ENCODE measurements at regions not wholly inside any gene's neighbourhood (a gene's known extent, or its start where the extent isn't known, plus 50 kb on each side); places are given as distances from the start of the nearest gene placed in this dataset.

GRCh38 chr2:82124629-82125028 is 1820.1 kb upstream of the LRRTM1 start:
- Histone ChIP-seq H3K4me2 (ENCODE audit: low read length) (no peak overlapping the region), H4K20me1 (ENCODE audit: insufficient read depth, low read length) (no peaks in the 10 kb centered on the region), H3K9me2 (ENCODE audit: low read depth, low read length) (no peaks in the 10 kb centered on the region), H3K27me3 (ENCODE audit: insufficient read depth, low read length) (no peaks in the 10 kb centered on the region), H3K4me1 (ENCODE audit: insufficient read depth, low read length, severe bottlenecking) (no peaks in the 10 kb centered on the region), H3F3A (ENCODE audit: insufficient read depth, low read length) (no peaks in the 10 kb centered on the region), H3K27ac (ENCODE audit: low read depth, low read length, poor library complexity, severe bottlenecking) (no peak overlapping the region), H3K4me3 (ENCODE audit: low read depth, low read length, poor library complexity, severe bottlenecking) (no peak overlapping the region), H2AFZ (ENCODE audit: low read length) (no peak overlapping the region), H3K79me2 (ENCODE audit: insufficient read depth, low read length) (no peaks in the 10 kb centered on the region), H3K36me3 (ENCODE audit: insufficient read depth, low read length) (no peaks in the 10 kb centered on the region), H3K9ac (ENCODE audit: low read length) (no peak overlapping the region), H3K9me3 (ENCODE audit: low read length) (no peaks in the 10 kb centered on the region)
- TF ChIP-seq EZH2 (IDR thresholded peaks at IDR 0.05; ENCODE audit: borderline replicate concordance, low read length) (no peak), CTCF (IDR thresholded peaks at IDR 0.05; ENCODE audit: low read length) (no peak)

GRCh38 chr2:82120654-82121053 is 1816.1 kb upstream of the LRRTM1 start:
- Histone ChIP-seq H3K9me3 (ENCODE audit: low read length) (no peaks in the 10 kb centered on the region), H3K27me3 (ENCODE audit: insufficient read depth, low read length) (no peaks in the 10 kb centered on the region), H3K4me3 (ENCODE audit: low read depth, low read length, poor library complexity, severe bottlenecking) (no peak overlapping the region), H4K20me1 (ENCODE audit: insufficient read depth, low read length) (no peaks in the 10 kb centered on the region), H3K36me3 (ENCODE audit: insufficient read depth, low read length) (no peaks in the 10 kb centered on the region), H3K4me2 (ENCODE audit: low read length) (no peak overlapping the region), H3K79me2 (ENCODE audit: insufficient read depth, low read length) (no peaks in the 10 kb centered on the region), H3K9me2 (ENCODE audit: low read depth, low read length) (no peaks in the 10 kb centered on the region), H3K9ac (ENCODE audit: low read length) (no peak overlapping the region), H3F3A (ENCODE audit: insufficient read depth, low read length) (no peaks in the 10 kb centered on the region), H3K27ac (ENCODE audit: low read depth, low read length, poor library complexity, severe bottlenecking) (no peak overlapping the region), H2AFZ (ENCODE audit: low read length) (no peak overlapping the region), H3K4me1 (ENCODE audit: insufficient read depth, low read length, severe bottlenecking) (no peaks in the 10 kb centered on the region)
- TF ChIP-seq EZH2 (IDR thresholded peaks at IDR 0.05; ENCODE audit: borderline replicate concordance, low read length) (no peak), CTCF (IDR thresholded peaks at IDR 0.05; ENCODE audit: low read length) (no peak)

GRCh38 chr2:82120115-82120514 is 1815.6 kb upstream of the LRRTM1 start:
- Histone ChIP-seq H3K27ac (ENCODE audit: low read depth, low read length, poor library complexity, severe bottlenecking) (no peak overlapping the region), H3K27me3 (ENCODE audit: insufficient read depth, low read length) (no peaks in the 10 kb centered on the region), H4K20me1 (ENCODE audit: insufficient read depth, low read length) (no peaks in the 10 kb centered on the region), H3K4me1 (ENCODE audit: insufficient read depth, low read length, severe bottlenecking) (no peaks in the 10 kb centered on the region), H3K9me2 (ENCODE audit: low read depth, low read length) (no peaks in the 10 kb centered on the region), H3K4me2 (ENCODE audit: low read length) (no peak overlapping the region), H3K79me2 (ENCODE audit: insufficient read depth, low read length) (no peaks in the 10 kb centered on the region), H3K4me3 (ENCODE audit: low read depth, low read length, poor library complexity, severe bottlenecking) (no peak overlapping the region), H2AFZ (ENCODE audit: low read length) (no peak overlapping the region), H3F3A (ENCODE audit: insufficient read depth, low read length) (no peaks in the 10 kb centered on the region), H3K9ac (ENCODE audit: low read length) (no peak overlapping the region), H3K36me3 (ENCODE audit: insufficient read depth, low read length) (no peaks in the 10 kb centered on the region), H3K9me3 (ENCODE audit: low read length) (no peaks in the 10 kb centered on the region)
- TF ChIP-seq EZH2 (IDR thresholded peaks at IDR 0.05; ENCODE audit: borderline replicate concordance, low read length) (no peak), CTCF (IDR thresholded peaks at IDR 0.05; ENCODE audit: low read length) (no peak)
